IPS-15b (cell line): ENCODE measurements at regions not wholly inside any gene's neighbourhood (a gene's known extent, or its start where the extent isn't known, plus 50 kb on each side); places are given as distances from the start of the nearest gene placed in this dataset.

ENCODE experiments used
- H3K27me3 ChIP-seq: one replicate; pipeline ENCODE4 v1.6.1; 2013; ENCODE audit warnings: low read length; ENCODE audit not compliant: control insufficient read depth, insufficient read depth
- H3K36me3 ChIP-seq: one replicate; pipeline ENCODE4 v1.6.1; 2013; ENCODE audit warnings: low read length; ENCODE audit not compliant: control insufficient read depth, insufficient read depth
- H3K4me1 ChIP-seq: one replicate; pipeline ENCODE4 v1.6.1; 2013; ENCODE audit warnings: mild to moderate bottlenecking, low read length; ENCODE audit not compliant: control insufficient read depth, insufficient read depth
- H3K4me3 ChIP-seq: one replicate; pipeline ENCODE4 v1.5.1; 2013; ENCODE audit warnings: low read depth, low read length
- H3K9ac ChIP-seq: one replicate; pipeline ENCODE4 v1.6.1; 2013; ENCODE audit warnings: low read depth, mild to moderate bottlenecking, low read length
- H3K9me3 ChIP-seq: one replicate; pipeline ENCODE4 v1.6.1; 2013; ENCODE audit warnings: mild to moderate bottlenecking, low read length; ENCODE audit not compliant: control insufficient read depth, insufficient read depth

DNA sequence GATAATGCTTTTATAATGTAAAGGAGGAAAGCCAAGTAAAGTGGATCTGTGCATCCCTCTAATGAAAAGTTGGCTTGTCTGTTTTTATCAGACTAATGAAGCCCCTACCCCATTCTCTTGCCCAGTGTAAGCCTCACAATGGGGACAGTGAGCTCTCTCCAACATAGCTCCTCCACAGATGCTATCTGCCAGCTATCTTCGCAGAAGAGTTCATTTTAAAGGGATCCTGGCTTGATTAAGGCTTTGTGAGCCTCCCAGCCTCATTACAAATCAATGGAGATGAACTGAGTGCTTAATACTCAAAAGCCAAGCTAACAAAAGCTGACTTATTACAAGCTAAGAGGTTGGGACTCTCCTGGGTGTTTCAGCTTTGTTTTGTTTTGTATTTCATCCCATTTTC, 514.7 kb downstream of the NUF2 start:
- no peaks in the 10 kb centered on the region for H3K4me1 ChIP-seq
- H3K27me3 ChIP-seq = no peaks in the 10 kb centered on the region
- H3K9ac ChIP-seq = no peak overlapping the region
- H3K9me3 ChIP-seq = no peaks in the 10 kb centered on the region
- no peaks in the 10 kb centered on the region for H3K36me3 ChIP-seq
- no peak overlapping the region for H3K4me3 ChIP-seq

DNA sequence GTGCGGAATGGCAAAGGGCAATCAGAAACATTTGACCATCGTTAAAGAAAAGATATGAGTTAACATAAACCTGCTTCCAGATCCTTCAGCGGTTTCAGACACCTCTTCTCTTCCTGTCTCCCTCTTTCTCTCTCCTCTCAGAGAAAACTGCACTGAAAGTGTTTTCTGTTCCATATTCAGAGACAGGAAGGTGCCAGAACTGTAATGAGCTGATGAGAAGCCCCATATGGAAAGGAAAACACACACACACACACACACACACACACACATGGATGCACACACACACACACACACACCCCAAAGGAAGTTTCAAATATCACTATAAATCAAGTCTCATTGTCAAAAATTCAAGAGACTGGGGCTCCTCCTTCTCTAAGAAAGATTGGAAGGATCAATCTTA, 515.5 kb downstream of the NUF2 start:
- Histone ChIP-seq H3K4me3 (no peak overlapping the region), H3K4me1 (no peaks in the 10 kb centered on the region), H3K9me3 (no peaks in the 10 kb centered on the region), H3K36me3 (no peaks in the 10 kb centered on the region), H3K27me3 (no peaks in the 10 kb centered on the region), H3K9ac (no peak overlapping the region)

DNA sequence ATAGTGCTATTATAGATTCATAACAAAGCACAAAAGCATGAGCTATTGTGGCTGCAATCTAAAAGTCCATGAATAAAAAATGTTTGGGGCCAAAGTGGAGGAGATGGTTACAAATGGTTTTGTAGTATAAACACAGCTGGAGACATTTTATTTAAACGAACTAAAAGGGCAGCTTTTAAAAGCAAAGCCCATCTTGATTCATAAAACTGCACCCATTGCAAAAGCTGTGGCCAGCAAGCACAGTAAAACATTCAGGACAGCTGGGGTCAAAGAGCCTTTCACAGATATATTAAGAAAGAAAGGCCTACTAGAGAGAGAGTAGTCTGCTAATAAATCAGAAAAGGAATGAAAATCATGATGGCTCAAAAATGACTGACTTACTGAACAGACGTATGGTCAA, 520.8 kb downstream of the NUF2 start:
- H3K9me3 ChIP-seq = no peaks in the 10 kb centered on the region
- H3K36me3 ChIP-seq = no peaks in the 10 kb centered on the region
- no peak overlapping the region for H3K4me3 ChIP-seq
- no peaks in the 10 kb centered on the region for H3K27me3 ChIP-seq
- H3K9ac ChIP-seq = no peak overlapping the region
- no peaks in the 10 kb centered on the region for H3K4me1 ChIP-seq

DNA sequence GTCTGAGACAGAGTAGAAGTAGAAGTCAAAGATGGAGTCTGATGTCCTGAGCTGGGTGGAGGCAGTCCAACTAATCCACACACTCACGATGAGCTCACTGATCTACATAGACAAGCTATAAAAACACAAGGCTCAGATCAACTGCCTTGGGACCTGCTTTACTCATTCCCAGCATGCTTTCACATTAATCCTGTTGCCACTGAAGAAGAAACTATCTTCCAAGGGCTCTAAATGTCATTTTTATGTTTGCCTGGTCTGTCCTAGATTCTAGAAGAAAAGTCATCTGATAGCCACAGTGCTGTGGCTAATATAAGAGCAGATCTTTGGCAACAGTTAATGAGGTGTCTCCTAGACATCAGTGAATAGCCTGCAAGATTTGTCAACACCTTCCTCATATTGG, 522.7 kb downstream of the NUF2 start:
- Histone ChIP-seq H3K4me1 (no peaks in the 10 kb centered on the region), H3K9me3 (no peaks in the 10 kb centered on the region), H3K36me3 (no peaks in the 10 kb centered on the region), H3K4me3 (no peak overlapping the region), H3K27me3 (no peaks in the 10 kb centered on the region), H3K9ac (no peak overlapping the region)

DNA sequence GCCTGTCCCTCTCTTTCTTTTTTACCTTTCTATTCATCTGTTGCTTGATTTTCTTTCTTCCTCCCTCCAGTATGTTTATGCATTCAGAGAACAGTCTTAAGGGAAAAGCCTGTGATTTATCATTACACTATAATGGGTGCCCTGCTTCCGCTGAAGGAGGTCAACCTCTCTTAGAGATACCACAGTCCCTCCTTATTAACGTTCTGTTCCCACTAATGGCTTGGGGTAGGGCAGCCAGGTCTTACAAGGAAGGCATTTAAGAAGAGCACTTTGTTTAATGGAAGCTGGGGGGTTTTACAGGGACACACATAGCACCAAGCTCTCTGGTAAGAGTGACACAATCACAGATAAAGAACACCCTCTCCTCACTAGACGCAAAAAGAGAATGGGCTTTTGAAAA, 523.5 kb downstream of the NUF2 start:
- no peaks in the 10 kb centered on the region for H3K36me3 ChIP-seq
- H3K27me3 ChIP-seq = no peaks in the 10 kb centered on the region

DNA sequence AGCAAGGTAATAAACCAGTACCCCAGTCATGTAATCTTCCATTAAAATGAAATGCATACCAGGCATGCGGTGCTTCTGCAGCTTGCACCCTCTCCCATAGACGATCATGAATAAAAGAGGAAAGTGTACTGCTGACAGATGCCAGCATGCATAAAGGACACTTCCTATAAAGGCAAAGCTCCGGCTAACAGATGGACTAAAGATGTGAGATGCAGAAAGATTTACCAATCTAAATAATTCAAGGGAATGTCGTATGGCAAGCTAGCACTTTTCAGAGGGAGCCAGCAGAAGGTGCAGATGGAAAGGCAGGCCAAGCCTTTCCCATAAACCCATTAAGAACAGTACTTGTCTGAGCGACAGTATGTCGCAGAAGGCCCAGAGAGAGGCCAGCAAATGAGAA, 542.0 kb downstream of the NUF2 start:
- Histone ChIP-seq H3K36me3 (no peaks in the 10 kb centered on the region), H3K4me3 (no peak overlapping the region), H3K4me1 (no peaks in the 10 kb centered on the region), H3K27me3 (no peaks in the 10 kb centered on the region), H3K9ac (no peak overlapping the region), H3K9me3 (no peaks in the 10 kb centered on the region)

More for the DNA sequence above, 523.5 kb downstream of the NUF2 start:
- H3K4me3 ChIP-seq = no peak overlapping the region
- H3K9ac ChIP-seq = no peak overlapping the region
- H3K4me1 ChIP-seq = no peaks in the 10 kb centered on the region
- no peaks in the 10 kb centered on the region for H3K9me3 ChIP-seq

DNA sequence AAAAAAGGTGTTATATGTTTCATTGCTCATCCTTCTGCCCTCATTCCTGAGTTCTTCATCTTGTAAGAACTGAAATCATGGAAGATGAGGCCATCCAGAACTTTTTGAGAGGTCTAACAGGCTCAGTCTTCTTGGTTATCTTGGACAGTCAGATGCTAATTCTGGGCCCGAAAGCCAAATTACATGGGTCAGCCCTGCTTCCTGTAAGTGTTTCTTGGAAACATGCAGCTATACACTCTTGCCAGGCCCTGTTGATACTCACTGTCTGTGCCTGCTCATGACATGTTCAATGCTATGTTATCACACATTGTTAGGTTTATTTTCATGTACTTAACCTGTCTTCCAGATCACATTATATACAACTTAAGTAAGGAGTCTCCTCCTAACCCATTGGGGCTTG, 542.5 kb downstream of the NUF2 start:
- H3K27me3 ChIP-seq = no peaks in the 10 kb centered on the region
- H3K4me3 ChIP-seq = no peak overlapping the region
- H3K9me3 ChIP-seq = no peaks in the 10 kb centered on the region
- no peak overlapping the region for H3K9ac ChIP-seq
- no peaks in the 10 kb centered on the region for H3K36me3 ChIP-seq
- no peaks in the 10 kb centered on the region for H3K4me1 ChIP-seq

DNA sequence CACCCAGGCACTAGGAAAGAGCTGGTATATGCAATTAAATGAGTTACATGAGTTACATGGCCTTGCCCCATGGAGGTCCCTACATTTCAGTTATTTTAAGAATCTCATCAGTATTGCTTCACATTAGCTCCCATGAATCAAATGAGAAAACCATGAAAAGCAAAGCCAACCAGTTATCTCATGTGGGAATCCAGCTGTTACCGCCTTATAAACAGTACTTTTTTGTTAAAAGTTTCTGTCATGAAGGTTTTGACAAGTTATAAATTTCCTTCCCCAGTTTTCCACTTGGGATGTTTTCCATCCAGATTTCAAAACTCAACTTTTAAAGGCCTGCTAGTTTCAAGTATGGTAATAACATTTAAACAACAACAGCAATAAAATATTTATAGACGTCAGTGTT, 544.8 kb downstream of the NUF2 start:
- Histone ChIP-seq H3K27me3 (no peaks in the 10 kb centered on the region), H3K4me3 (no peak overlapping the region), H3K9ac (no peak overlapping the region), H3K4me1 (no peaks in the 10 kb centered on the region), H3K9me3 (no peaks in the 10 kb centered on the region), H3K36me3 (no peaks in the 10 kb centered on the region)

DNA sequence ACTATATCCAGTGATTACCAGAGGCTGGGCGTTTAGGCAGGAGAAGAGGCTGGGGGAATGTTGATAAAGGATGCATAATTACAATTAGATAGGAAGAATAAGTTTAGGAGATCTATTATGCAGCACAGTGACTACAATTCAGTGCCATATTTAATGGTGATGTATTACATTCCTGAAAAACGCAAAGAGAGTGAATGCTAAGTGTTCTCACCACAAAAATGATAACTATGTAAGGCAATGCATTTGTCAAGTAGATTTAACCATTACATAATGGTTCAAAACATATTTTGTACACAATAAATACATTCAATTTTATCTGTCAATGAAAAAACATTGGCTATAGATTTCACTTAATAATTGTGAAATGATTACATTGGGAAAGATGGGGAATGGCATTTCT, 548.9 kb downstream of the NUF2 start:
- Histone ChIP-seq H3K27me3 (no peaks in the 10 kb centered on the region), H3K9ac (no peak overlapping the region), H3K4me1 (peaks cover 4% of the 10 kb centered on the region), H3K4me3 (no peak overlapping the region), H3K36me3 (no peaks in the 10 kb centered on the region), H3K9me3 (no peaks in the 10 kb centered on the region)

DNA sequence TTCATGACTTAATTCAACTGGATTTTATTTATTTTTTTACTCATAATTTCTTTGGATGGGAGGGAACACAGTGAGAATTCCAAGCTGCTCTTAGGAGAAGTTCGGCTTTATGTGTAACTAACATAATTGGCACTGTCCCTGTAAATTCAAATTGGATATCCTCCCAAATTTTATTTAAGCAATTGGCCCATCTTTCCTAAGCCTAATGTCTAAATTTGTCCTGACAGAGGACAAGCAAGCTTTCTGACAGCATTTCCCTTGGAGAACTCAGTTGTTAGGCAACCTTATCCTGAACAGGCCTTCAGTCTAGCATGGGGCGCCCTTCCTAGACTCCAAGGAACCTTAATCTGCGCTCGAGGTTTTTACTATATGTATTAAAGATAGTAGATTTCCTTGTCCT, 550.3 kb downstream of the NUF2 start:
- Histone ChIP-seq H3K4me1 (peaks cover 7% of the 10 kb centered on the region), H3K9ac (no peak overlapping the region)

DNA sequence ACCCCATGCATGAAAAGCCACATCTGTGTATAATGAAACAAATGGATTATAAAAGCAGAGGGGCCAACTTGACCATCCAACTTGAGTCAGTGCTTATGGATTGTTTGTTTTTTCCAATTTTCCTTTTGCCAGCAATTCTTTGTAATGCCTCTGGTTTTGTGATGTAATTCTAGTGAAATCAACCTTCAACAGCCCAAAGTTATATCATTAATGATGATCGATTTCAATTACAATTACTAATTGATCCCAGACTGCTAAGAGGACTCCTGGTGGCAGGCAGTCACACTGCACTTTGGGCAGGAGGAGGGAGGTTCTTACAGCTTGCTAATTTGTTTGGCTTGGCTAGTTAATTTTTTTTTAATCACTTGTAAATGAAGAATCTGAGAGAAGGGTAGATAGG, 552.3 kb downstream of the NUF2 start:
- Histone ChIP-seq H3K36me3 (no peaks in the 10 kb centered on the region), H3K9me3 (no peaks in the 10 kb centered on the region), H3K4me3 (no peak overlapping the region), H3K4me1 (peaks cover 7% of the 10 kb centered on the region), H3K9ac (no peak overlapping the region), H3K27me3 (no peaks in the 10 kb centered on the region)

More for the DNA sequence above, 550.3 kb downstream of the NUF2 start:
- no peaks in the 10 kb centered on the region for H3K9me3 ChIP-seq
- H3K36me3 ChIP-seq = no peaks in the 10 kb centered on the region
- no peaks in the 10 kb centered on the region for H3K27me3 ChIP-seq
- no peak overlapping the region for H3K4me3 ChIP-seq

DNA sequence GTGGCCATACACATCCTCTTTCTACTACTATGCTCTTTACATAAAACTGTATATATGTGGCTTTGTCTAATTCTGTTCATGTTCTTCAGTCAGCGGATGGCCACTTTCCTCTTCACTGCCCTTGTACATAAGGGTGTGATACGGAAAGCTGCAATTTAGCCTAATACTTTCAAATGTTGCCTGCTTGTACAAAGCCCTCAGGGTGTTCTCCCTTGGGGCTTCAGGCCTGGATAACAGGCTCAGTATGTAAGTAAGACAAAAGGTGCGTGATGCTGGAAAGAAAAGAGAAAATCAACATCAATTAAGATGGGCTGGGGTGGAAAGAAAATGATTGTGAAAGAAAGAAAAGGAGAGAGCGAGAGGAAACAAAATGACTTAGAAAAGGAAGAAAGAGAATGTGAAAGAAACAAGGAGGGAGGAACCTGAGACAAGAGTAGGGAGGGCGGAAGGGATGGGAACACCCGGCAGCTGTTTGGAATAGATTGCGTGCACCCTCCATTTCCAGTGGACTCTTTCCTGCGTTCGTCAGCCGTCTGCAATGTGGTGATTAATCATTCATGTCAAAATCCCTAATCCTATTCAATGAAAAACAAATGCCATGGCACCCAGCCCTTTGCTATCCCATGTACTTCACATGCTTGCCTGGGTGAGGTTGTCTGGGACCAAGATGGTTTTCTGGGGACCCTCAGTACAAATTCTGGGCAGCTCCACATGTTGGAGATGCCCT, 553.6 kb downstream of the NUF2 start:
- Histone ChIP-seq H3K9me3 (no peaks in the 10 kb centered on the region), H3K9ac (no peak overlapping the region), H3K4me1 (peaks cover 7% of the 10 kb centered on the region), H3K4me3 (no peak overlapping the region), H3K36me3 (no peaks in the 10 kb centered on the region), H3K27me3 (no peaks in the 10 kb centered on the region)
